Sigmoid colon (tissue), 3 donors: ENCODE measurements at regions not wholly inside any gene's neighbourhood (a gene's known extent, or its start where the extent isn't known, plus 50 kb on each side); places are given as distances from the start of the nearest gene placed in this dataset.

ENCODE experiments used
- POLR2A ChIP-seq, 2 donors: fragments of 450-650 bp; IDR thresholded peaks; one replicate each; pipeline ENCODE4 v1.6.1; 2016; ENCODE audit warnings: antibody characterized with exemption in 2 of 2, mild to moderate bottlenecking in 2 of 2, moderate library complexity in 2 of 2
- TF ChIP-seq, protein P1 (sequence below), 4 experiments: fragments of 450-650 bp in 3 of 4; fragments of 200-600 bp in 1 of 4; IDR thresholded peaks; one replicate each; pipeline ENCODE4 v1.5.1; 2016 to 2019; ENCODE audit warnings: antibody characterized with exemption in 4 of 4, mild to moderate bottlenecking in 3 of 4, moderate library complexity in 2 of 4

GRCh38 chr11:112844517-112844916 is 116.7 kb upstream of the NCAM1 start:
- TF ChIP-seq, protein P1, sequence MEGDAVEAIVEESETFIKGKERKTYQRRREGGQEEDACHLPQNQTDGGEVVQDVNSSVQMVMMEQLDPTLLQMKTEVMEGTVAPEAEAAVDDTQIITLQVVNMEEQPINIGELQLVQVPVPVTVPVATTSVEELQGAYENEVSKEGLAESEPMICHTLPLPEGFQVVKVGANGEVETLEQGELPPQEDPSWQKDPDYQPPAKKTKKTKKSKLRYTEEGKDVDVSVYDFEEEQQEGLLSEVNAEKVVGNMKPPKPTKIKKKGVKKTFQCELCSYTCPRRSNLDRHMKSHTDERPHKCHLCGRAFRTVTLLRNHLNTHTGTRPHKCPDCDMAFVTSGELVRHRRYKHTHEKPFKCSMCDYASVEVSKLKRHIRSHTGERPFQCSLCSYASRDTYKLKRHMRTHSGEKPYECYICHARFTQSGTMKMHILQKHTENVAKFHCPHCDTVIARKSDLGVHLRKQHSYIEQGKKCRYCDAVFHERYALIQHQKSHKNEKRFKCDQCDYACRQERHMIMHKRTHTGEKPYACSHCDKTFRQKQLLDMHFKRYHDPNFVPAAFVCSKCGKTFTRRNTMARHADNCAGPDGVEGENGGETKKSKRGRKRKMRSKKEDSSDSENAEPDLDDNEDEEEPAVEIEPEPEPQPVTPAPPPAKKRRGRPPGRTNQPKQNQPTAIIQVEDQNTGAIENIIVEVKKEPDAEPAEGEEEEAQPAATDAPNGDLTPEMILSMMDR (IDR thresholded peaks at IDR 0.05): no peak
- no peak for TF ChIP-seq POLR2A (IDR thresholded peaks at IDR 0.05)
